Epidermal melanocyte (primary cell): ENCODE measurements at regions not wholly inside any gene's neighbourhood (a gene's known extent, or its start where the extent isn't known, plus 50 kb on each side); places are given as distances from the start of the nearest gene placed in this dataset.

ENCODE experiments used
- DNase-seq: peaks from one replicate; pipeline ENCODE4 v3.0.0; 2011; ENCODE audit warnings: low spot score; ENCODE audit not compliant: insufficient read length

DNA sequence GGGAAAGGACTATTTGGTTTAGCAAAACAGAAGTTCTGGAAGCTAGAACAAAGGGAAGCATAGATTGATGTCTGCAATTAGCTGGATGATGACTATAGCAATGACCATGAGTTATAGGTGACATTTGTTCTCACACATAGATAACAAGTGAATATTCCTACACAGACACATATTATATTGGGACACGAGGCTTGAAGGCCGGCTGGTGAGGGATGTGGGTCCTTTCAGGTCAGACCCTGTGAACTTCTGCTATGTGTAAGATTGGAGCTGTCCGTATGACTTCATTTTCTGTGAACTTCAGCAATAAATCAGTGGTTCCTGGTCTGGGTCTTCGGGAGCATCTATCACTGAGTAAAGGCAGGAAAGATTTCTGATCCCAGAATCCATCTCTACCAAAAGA is 253.6 kb upstream of the CFAP20DC start:
- DNase-seq: no peak

DNA sequence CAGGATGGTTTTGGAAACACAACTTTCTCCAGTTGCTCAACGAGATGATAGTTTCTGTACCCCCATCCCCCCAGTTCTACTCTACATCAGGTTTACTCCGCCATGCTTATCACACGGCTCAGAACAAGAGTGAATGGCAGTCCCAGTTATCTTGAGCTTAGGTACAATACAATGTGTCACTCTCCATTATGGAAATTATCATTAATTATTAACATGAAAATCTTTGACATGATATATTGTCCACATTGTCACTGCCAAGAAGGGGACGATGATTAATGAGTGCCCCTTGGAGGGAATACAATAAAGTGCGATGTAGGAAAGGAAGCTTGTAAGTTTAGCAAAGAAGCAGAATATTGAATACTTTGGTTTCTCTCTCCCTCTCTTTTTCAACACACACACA is 252.6 kb upstream of the CFAP20DC start:
- no peak for DNase-seq

DNA sequence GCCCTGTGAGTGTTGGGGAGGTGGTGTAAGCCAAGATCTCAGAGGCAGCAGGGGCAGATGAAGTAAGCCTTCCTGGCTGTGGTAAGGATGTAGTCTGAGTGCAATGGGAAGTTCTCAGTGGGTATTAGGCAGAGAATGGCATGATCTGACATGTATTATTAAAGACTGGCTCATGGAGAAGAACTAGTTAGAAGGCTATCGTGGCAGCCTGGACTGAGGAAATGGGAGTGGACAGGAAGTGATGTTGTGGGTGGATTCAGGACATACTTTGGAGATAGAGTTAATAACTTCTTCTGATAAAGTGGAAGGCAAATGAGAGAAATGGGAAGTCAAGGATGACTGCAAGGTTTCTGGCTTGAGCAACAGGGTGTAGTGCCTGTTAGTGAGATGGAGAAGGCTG is 250.9 kb upstream of the CFAP20DC start:
- no peak for DNase-seq

DNA sequence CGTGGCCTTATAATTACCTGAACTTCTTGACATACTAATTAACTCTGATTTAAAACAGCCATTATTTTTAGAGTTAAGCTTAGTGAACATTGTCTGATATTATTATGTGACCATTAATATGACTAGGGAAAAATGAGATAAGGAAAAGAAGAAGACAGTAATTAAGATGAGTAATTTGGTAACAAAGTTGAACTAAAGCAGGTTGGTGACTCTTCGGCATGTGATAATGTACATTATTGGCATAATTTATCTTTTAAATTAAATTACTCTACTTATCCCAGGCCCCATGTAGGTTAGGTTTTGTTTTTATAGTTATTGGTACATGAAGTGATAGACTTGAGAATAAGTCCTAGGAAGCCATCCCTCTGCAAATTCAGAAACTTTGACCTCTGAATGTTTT is 249.7 kb upstream of the CFAP20DC start:
- no peak for DNase-seq

DNA sequence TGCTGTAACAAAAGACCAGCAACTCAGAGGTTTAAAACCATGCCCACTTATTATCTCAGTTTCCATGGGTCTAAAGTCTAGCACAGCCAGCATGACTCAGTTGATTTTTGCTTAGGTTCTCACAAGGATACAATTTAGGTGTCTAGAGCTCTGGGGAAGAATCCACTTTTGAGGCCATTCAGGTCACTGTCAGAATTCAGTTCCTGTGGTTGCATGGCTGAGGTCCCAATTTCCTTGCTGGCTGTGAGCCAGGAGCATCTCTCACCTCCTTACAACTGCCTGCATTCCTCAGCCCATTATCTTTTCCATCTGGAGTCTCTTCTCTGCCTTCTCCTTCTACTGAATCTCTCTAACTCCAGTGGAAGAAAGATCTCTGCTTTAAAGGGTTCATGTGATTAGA is 240.5 kb upstream of the CFAP20DC start:
- no peak for DNase-seq

DNA sequence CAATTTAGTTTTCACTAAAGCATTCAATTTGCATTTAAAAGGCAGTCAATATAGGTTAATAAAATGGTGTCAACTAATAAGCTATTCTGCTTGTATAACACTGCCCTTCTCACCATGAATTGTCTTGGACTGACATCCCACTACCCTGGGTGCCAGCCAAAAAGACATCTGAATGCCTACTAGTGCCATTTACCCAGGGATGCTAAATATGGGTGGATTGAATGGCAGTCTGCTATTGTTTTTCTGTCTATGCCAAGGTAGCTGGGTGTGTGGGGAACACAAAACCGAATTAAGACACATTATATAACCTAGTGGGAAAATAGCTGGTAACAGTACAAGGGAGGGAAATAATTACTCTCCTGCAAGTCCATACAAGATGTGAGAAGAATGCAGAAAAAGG is 240.0 kb upstream of the CFAP20DC start:
- no peak for DNase-seq

DNA sequence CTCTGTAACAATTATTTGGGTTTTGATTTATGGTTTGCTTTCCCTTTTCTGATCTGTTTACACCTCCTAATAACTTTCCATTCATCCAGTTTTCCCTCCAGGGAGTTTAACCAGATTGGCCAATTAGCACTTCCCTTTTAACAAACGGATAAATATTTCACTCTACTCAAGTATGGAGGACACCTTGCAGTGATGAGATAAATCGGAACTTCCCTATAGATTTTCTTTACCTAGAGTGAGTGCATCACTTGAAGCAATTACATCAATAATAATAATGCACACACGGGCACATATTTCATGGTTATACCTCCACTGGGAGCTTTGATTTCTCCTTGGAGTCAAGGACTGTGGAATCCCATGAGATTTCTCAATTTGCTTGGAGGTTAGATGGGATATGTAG is 239.1 kb upstream of the CFAP20DC start:
- DNase-seq: no peak

DNA sequence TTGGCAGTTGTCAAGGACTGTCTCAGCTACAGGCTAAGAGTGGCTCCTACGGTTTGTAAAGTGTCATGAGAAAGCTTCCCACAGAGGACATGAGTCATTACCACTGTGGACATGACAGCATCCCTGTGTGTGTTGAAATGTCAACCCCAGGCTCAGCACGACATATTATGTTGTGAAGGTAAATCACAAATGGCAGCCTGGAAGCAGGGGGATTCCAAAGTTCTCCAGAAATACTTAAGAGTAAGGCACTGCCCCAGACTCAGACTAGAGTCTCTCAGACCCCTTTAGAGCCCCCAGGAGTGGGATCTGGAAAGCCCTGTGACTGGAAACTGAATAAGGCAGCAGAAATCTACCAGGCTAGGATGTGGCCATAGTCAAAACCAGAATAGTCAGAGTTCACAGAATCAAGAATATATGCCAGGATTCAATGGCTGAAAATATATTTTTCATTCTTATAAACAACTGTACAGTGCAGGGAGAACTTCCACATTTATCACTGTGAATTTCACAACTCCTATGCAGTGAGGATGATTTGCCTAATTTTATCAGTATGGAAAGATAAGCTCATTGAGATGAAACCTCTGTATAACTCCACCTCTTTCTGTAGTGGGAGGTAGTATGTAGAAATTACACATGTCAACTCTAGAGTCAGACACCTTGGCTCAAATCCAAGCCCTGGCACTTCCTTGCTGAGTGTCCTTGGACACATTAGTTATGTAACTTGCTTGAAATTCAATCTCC is 237.1 kb upstream of the CFAP20DC start:
- no peak for DNase-seq

DNA sequence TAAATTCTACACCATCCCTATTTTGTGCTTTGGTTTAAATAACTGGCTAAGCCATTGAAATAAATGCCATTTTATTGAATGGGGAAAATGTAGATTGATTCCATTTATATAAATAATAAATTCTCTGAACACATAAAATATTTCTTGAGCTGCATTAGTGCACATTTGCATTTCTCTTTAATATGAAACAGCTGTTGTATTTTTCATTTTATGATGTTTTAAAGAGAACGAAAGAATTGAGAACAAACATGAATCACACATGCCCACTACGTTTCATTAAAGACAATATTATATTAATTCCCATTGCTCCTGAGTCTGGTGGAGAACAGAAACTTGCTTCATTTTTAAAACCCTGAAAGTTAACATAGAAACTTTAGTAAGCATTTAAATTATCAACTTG is 235.7 kb upstream of the CFAP20DC start:
- DNase-seq: no peak

DNA sequence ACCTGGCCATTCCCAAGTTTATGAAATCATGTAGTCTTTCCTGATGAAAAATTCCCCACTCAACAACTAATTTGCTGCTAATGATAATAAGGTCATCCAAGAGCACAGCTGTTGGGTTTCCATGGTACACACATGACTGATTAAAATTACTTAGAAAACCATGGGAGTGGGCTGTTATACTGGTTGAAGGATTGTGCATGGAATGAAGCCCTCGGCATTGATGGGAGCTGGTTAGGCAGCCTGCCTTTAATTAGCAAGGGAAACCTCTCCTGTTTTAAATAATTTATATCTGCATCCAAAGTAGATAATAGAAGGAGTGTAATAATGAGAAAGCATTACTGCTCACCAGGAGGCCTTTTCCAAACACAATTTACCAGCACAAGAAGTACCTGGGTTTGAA is 235.1 kb upstream of the CFAP20DC start:
- no peak for DNase-seq

DNA sequence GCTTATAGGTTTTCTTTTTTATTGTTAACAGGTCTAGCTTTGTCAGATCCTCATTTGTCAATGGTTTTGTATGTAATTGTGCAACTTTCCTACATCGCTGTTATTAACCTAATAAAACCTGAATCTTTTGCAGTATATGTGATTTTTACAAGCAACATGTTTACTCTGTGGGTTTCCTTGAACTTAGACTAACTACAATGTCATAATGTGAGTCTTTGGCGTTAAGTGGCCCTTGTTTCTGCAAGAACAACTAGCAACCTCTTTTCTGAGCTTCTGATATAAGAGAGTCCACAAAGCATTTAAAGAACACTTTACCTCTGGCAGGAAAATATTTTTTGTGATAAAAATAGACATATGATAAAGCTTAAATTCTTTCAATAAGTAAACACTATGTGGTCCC is 230.3 kb upstream of the CFAP20DC start:
- no peak for DNase-seq

DNA sequence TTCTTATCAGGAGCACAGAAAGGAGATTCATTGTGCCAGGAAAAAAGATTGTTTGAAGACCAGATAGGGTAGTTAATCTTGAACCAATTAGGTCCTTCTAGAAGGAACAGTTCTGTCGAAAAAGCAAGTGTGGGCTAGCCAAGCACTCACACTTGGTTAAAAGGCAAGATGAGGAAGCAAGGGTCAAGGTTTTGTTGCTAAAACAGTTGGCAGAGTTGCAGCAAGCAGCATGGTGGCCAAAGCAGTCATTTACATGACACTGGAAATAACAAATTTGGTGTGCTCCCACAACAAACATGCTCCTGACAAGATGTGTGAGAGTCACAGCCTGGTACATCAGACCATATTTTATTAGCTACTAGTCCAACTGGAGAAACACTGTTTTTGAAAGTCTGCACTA is 228.0 kb upstream of the CFAP20DC start:
- DNase-seq: no peak

DNA sequence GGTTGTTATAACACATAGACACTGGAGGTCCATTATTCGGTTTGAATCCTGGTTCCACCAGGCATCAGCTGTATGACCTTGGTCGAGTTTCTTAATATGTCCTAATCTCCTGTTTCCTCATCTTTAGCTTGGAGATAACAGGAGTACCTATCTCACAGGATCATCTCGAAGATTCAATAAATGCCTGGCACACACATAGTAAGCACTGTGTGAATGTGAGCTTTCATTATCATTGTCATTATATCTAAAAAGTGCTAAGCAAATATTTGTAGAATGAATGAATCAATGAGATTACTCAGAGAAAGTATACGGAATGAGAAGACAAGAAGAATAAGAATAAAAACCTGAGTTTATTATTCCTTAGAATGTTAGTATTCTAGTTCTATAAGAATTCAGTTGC is 227.4 kb upstream of the CFAP20DC start:
- no peak for DNase-seq

DNA sequence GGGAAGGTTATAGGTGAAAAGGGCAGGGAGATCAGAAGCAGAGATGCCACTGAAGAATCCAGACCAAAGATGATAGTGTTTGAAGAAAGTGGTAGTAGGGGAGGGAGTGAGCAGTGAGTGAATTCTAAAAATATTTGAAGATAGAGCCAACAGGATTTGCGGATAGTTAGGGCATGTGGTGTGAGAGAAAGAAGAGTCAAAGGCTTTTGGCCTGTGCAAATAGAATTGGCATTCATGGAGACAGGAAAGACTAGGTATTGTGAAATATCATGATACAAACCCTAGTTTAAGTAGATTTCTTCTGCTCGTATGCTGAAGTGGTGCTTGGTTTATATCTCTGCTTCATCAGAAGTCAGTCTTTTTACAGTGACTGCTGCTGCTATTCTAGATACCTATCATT is 224.2 kb upstream of the CFAP20DC start:
- DNase-seq: no peak

DNA sequence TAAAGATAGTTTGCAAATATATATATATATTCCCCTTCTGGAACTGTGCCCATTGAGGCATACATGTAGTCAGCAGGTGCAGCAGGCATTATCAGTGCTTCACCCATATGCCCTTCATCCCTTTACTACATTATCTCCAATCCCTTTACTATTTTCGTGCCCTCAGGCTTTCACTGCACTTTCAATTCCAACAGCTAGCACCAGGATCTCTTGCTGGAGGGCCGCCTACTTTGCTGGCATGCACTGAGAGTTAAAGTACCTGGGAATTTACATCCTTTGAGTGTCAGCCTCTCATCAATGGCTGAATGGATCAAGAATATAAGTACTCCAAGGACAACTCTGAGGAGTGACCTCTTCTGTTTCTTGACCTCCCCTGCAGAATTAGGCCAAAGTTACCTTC is 222.1 kb upstream of the CFAP20DC start:
- DNase-seq: no peak

DNA sequence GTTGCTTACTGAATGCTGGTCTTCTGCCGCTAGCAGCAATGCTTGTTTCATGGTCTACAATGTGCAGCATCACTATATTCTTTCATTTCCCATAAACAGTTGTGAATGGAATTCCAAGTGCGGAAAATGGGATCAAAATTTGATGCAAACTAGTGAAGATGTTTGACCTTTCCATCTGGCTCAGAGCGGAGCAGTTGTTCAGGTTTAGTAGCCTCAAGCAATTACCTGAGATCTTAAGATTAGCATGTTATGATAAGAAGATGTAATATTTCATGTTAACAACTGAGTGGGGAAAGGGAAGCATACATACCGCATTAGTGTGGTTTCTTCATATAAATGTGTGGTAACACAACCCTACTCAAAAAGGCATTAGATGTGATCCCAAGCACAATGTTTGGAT is 221.1 kb upstream of the CFAP20DC start:
- no peak for DNase-seq

DNA sequence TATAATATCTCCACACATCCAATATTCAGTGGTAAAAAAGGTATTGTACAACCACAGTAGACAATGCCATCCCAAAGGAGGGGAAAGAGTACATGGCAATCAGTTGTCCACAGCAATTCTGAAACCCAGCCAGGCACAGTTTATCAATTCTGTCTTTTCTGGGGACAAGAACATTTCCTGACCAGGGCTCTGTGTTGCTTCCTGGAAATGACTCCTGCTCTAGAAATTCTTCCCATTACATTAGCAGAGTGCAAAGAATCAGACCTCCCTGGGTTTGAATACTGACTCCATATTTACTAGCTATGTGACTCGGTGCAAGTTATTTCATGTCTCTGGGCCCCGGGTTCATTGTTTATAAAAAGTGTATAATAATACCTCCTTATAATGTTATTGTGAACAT is 220.4 kb upstream of the CFAP20DC start:
- DNase-seq: no peak

DNA sequence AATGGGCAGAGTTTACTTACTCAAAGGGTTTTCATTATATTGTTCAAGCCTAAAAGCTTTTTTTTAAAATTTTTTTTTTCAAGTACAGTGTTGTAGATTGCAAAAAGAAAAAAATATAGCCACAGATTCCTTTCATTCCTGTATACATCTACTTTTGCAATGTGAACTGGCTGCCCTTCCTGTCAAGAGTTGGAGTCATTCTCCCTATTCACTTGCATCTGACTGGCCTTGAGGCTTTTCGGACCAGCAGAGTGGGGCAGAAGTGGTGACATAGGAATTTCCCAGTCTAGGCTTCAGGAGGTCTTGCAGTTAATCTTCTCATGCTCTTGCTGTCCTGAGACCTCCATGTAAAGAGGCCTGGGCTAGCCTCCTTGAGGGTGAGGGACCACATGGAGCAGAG is 218.3 kb upstream of the CFAP20DC start:
- DNase-seq: no peak

DNA sequence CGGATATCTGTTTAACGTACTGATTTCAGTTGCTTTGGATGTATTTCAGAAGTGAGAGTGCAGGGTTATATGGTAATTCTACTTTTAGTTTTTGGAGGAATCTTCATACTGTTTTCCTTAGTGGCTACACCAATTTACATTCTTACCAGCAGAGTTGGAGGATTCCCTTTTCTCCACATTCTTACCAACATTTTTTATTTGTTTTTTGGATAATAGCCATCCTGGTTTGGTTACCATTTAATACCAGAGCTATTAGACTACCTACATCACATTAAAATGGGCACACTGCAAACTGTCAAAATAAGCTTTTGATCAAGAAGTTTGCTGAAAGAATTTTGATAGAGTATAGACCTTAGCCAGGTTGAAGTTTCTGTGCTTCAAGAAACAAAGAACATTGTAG is 217.2 kb upstream of the CFAP20DC start:
- no peak for DNase-seq

DNA sequence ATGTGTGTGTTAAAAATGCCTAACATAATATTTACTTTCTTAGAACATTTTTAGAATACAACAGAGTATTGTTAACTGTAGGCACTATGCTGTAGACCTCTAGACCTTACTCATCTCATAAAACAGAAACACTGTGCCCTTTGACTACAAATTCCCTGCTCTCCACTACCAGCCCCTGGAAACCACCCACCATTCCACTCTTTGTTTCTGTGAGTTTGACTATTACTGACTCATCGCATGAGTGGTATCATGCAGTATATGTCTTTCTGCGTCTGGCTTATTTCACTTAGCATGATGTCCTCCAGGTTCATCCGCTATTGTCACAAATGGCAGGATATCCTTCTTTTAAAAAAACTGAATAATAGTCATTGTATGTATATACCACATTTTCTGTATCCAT is 216.7 kb upstream of the CFAP20DC start:
- DNase-seq: no peak

DNA sequence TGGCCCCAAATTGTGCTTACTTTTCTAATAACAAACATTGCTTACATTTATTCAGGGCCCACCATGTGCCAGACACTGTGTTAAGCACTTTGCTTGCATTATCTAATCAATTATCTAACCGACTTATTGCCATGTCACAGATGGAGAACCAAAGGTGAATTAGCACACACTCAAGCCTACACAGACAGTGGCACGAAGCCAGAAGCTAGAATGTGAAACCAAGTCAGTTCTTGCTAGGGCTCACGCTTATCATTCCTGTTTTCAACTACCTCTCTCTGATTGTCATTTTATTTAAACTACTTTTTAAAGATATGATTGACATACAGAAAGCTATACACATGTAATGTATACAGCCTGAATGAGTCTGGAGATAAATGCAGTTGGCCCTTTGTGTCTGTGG is 215.7 kb upstream of the CFAP20DC start:
- DNase-seq: no peak

DNA sequence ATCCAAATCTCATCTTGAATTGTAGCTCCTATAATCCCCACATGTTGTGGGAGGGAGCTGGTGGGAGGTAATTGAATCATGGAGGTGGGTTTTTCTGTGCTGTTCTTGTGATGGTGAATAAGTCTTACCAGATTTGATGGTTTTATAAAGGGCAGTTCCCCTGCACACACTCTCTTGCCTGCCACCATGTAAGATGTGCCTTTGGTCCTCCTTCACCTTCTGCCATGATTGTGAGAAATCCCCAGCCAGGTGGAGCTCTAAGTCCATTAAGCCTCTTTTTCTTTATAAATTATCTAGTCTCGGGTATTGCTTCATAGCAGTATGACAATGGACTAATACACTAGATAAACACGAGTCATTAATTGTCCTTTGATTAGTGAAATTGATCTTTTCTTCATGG is 214.5 kb upstream of the CFAP20DC start:
- no peak for DNase-seq

DNA sequence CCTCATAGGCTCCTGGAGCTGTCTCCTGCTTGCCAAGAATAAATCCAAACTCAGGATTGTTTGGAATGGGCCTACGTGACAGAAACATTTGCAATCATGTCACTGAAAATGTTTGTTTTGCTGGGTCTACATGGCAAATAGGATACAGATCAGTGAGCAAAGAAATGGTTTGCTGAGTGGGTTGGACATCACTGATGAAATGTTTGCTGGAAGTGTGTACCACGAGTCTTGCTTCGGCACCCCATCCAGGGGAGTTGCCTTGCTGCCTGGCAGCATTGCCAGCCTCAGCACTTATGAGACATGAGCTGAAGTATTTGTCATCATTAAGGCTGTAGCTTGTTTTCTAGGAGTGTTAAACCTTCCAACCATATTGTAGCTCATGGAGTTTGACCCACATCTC is 213.3 kb upstream of the CFAP20DC start:
- no peak for DNase-seq

DNA sequence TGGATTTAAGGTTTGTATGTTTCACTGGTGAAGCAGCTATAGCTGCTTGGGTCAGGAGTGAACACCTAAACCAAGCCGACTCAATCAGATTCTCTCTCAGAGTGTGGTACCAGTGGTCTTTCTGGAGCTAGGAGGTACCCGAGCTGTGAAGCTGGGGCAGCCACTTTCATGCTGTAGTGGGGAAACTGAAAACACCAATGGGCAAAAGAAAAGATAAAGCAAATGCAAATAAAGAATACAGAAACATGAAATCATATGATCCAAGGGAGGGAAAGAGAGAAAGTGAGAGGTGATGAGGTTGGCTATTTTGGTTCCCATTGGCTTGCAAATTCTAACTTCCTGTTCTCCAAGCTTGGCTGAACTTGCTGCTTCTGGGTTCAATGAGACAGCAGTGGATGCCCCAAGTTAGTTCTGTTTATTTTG is 212.3 kb upstream of the CFAP20DC start:
- no peak for DNase-seq
